SK-N-MC (cell line): ENCODE measurements at regions not wholly inside any gene's neighbourhood (a gene's known extent, or its start where the extent isn't known, plus 50 kb on each side); places are given as distances from the start of the nearest gene placed in this dataset.
A peak's percentile ranks its signal among the peaks of the same experiment; 100 is the strongest.
"Not testable (repeated sequence)": the region's sequence is repeated elsewhere in the genome, so short reads cannot be mapped to it uniquely, and the experiment has no call there.

Source experiments
- DNase-seq: peaks from one replicate; pipeline ENCODE4 v3.0.0-alpha.2; 2011; ENCODE audit warnings: low read depth, low spot score
- H3K27ac ChIP-seq: fragments of 200-600 bp; sonication (generic); 2 replicates; pipeline ENCODE4 v1.5.1; 2016; ENCODE audit warnings: mixed run types
- H3K36me3 ChIP-seq: fragments of 200-600 bp; sonication (generic); 2 replicates; pipeline ENCODE4 v1.6.1; 2017; ENCODE audit warnings: antibody characterized with exemption, low read length, mixed read lengths; ENCODE audit not compliant: insufficient read depth
- H3K4me3 ChIP-seq: fragments of 200-600 bp; sonication (generic); 2 replicates; pipeline ENCODE4 v1.5.1; 2016
- H3K9ac ChIP-seq: fragments of 200-600 bp; sonication (generic); 2 replicates; pipeline ENCODE4 v1.8.0; 2017; ENCODE audit warnings: mixed run types, mixed read lengths; ENCODE audit not compliant: insufficient read length
- H3K9me3 ChIP-seq: fragments of 200-600 bp; sonication (generic); 2 replicates; pipeline ENCODE4 v1.6.1; 2017; ENCODE audit warnings: low read depth, mild to moderate bottlenecking, antibody characterized with exemption, low read length, moderate library complexity, mixed read lengths
- EZH2 ChIP-seq: fragments of 200-600 bp; sonication (generic); IDR thresholded peaks from one replicate; pipeline ENCODE4 v1.6.1; 2017; ENCODE audit warnings: antibody characterized with exemption
- FOXP2 ChIP-seq: optimal IDR thresholded peaks from 2 replicates; pipeline ENCODE3; 2011; ENCODE audit warnings: mild to moderate bottlenecking, moderate library complexity; ENCODE audit not compliant: insufficient read depth; ENCODE audit errors: extremely low read length, control extremely low read depth
- POLR2AphosphoS5 ChIP-seq: IDR thresholded peaks from 2 replicates; pipeline ENCODE4 v1.6.1; 2012; ENCODE audit warnings: mild to moderate bottlenecking, low read depth, low read length, borderline replicate concordance

GRCh38 chr4:118531947-118532346, 153.2 kb upstream of the METTL14 start:
- not testable (repeated sequence) for H3K4me3 ChIP-seq, DNase-seq, H3K9me3 ChIP-seq

GRCh38 chr4:118535788-118536187, 149.4 kb upstream of the METTL14 start:
- H3K9ac ChIP-seq, DNase-seq, H3K9me3 ChIP-seq, H3K4me3 ChIP-seq, H3K36me3 ChIP-seq, H3K27ac ChIP-seq: not testable (repeated sequence)

More at GRCh38 chr4:118531947-118532346, 153.2 kb upstream of the METTL14 start:
- H3K9ac ChIP-seq, H3K36me3 ChIP-seq, H3K27ac ChIP-seq: not testable (repeated sequence)

- DNase-seq, H3K36me3 ChIP-seq, H3K4me3 ChIP-seq, H3K27ac ChIP-seq, H3K9ac ChIP-seq, H3K9me3 ChIP-seq: not testable (repeated sequence)
Measured at GRCh38 chr4:118539412-118540077, 145.6 kb upstream of the METTL14 start.

GRCh38 chr4:118556576-118556975, 128.6 kb upstream of the METTL14 start:
- not testable (repeated sequence) for DNase-seq, H3K27ac ChIP-seq, H3K9me3 ChIP-seq, H3K36me3 ChIP-seq, H3K4me3 ChIP-seq, H3K9ac ChIP-seq

- no peak overlapping the region for H3K9ac ChIP-seq
- no peaks in the 10 kb centered on the region for H3K36me3 ChIP-seq
- no peak overlapping the region for H3K4me3 ChIP-seq
- no peaks in the 10 kb centered on the region for H3K9me3 ChIP-seq
- no peak for TF ChIP-seq EZH2
- TF ChIP-seq POLR2AphosphoS5: no peak
- TF ChIP-seq FOXP2: no peak
- H3K27ac ChIP-seq: no peak overlapping the region
- no peak for DNase-seq
Measured at GRCh38 chr4:118557298-118557851, 127.8 kb upstream of the METTL14 start.

GRCh38 chr4:118558188-118558587, 127.0 kb upstream of the METTL14 start:
- H3K9ac ChIP-seq, H3K9me3 ChIP-seq, H3K4me3 ChIP-seq, H3K27ac ChIP-seq, H3K36me3 ChIP-seq, DNase-seq: not testable (repeated sequence)

GRCh38 chr4:118561559-118561958, 123.6 kb upstream of the METTL14 start:
- H3K36me3 ChIP-seq, H3K9me3 ChIP-seq, DNase-seq, H3K27ac ChIP-seq, H3K9ac ChIP-seq, H3K4me3 ChIP-seq: not testable (repeated sequence)

- not testable (repeated sequence) for H3K9ac ChIP-seq, H3K27ac ChIP-seq, H3K36me3 ChIP-seq, H3K9me3 ChIP-seq, H3K4me3 ChIP-seq
- peak; percentile 10 for DNase-seq
Measured at GRCh38 chr4:118566003-118566513, 119.1 kb upstream of the METTL14 start.

GRCh38 chr4:118572991-118573390, 112.2 kb upstream of the METTL14 start:
- H3K9me3 ChIP-seq, H3K27ac ChIP-seq, H3K4me3 ChIP-seq, H3K36me3 ChIP-seq, DNase-seq, H3K9ac ChIP-seq: not testable (repeated sequence)

- not testable (repeated sequence) for H3K9ac ChIP-seq, H3K27ac ChIP-seq, H3K4me3 ChIP-seq, H3K36me3 ChIP-seq, DNase-seq, H3K9me3 ChIP-seq
Measured at GRCh38 chr4:118574251-118574913, 110.8 kb upstream of the METTL14 start.

GRCh38 chr4:118575057-118575456, 110.1 kb upstream of the METTL14 start:
- H3K9me3 ChIP-seq, DNase-seq, H3K27ac ChIP-seq, H3K9ac ChIP-seq, H3K4me3 ChIP-seq, H3K36me3 ChIP-seq: not testable (repeated sequence)

GRCh38 chr4:118575726-118576125, 109.5 kb upstream of the METTL14 start:
- not testable (repeated sequence) for H3K9ac ChIP-seq, H3K4me3 ChIP-seq, H3K36me3 ChIP-seq, H3K9me3 ChIP-seq, H3K27ac ChIP-seq, DNase-seq

- not testable (repeated sequence) for H3K36me3 ChIP-seq, H3K9ac ChIP-seq, H3K9me3 ChIP-seq, H3K4me3 ChIP-seq, H3K27ac ChIP-seq, DNase-seq
Measured at GRCh38 chr4:118576709-118577219, 108.4 kb upstream of the METTL14 start.
